ENCODE measurements at regions not wholly inside any gene's neighbourhood (a gene's known extent, or its start where the extent isn't known, plus 50 kb on each side); places are given as distances from the start of the nearest gene placed in this dataset.
A peak's percentile ranks its signal among the peaks of the same experiment; 100 is the strongest.

- DNase-seq (ENCODE audit: low spot score), result no peak
- H3K27ac ChIP-seq (ENCODE audit: low read depth, low read length, poor library complexity, severe bottlenecking), result no peak overlapping the region
- no peak overlapping the region for H3K4me3 ChIP-seq (ENCODE audit: low read depth, low read length, poor library complexity, severe bottlenecking)
- BruUV-seq (replicated peaks), result no TSS peak
- no peaks in the 10 kb centered on the region for H3K36me3 ChIP-seq (ENCODE audit: insufficient read depth, low read length, poor library complexity, severe bottlenecking)
- intact Hi-C loops (cut with micrococcal nuclease; ENCODE audit: unreplicated experiment), result no loop called here
- ChIA-PET POLR2A (ENCODE audit: low non-redundant PET) (no interaction called here), CTCF (no interaction called here)
- no peaks in the 10 kb centered on the region for H3K9me3 ChIP-seq (ENCODE audit: low read depth, low read length, poor library complexity, severe bottlenecking)
- H3K27me3 ChIP-seq (replicated peaks; ENCODE audit: insufficient read depth, low read depth, low read length, poor library complexity), result no peaks in the 10 kb centered on the region
- no peak for TF ChIP-seq EZH2 (IDR thresholded peaks at IDR 0.05; ENCODE audit: borderline replicate concordance, low read depth, low read length, poor library complexity, severe bottlenecking)
- TF ChIP-seq, protein P1, sequence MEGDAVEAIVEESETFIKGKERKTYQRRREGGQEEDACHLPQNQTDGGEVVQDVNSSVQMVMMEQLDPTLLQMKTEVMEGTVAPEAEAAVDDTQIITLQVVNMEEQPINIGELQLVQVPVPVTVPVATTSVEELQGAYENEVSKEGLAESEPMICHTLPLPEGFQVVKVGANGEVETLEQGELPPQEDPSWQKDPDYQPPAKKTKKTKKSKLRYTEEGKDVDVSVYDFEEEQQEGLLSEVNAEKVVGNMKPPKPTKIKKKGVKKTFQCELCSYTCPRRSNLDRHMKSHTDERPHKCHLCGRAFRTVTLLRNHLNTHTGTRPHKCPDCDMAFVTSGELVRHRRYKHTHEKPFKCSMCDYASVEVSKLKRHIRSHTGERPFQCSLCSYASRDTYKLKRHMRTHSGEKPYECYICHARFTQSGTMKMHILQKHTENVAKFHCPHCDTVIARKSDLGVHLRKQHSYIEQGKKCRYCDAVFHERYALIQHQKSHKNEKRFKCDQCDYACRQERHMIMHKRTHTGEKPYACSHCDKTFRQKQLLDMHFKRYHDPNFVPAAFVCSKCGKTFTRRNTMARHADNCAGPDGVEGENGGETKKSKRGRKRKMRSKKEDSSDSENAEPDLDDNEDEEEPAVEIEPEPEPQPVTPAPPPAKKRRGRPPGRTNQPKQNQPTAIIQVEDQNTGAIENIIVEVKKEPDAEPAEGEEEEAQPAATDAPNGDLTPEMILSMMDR (conservative IDR thresholded peaks at IDR 0.05; ENCODE audit: low read depth, low read length), result no peak
- peaks cover 20% of the 10 kb centered on the region for H3K4me1 ChIP-seq (ENCODE audit: insufficient read depth, low read length, poor library complexity, severe bottlenecking)
Measured at GRCh38 chr5:57805170-57805569, 322.6 kb upstream of the ACTBL2 start.

DNA sequence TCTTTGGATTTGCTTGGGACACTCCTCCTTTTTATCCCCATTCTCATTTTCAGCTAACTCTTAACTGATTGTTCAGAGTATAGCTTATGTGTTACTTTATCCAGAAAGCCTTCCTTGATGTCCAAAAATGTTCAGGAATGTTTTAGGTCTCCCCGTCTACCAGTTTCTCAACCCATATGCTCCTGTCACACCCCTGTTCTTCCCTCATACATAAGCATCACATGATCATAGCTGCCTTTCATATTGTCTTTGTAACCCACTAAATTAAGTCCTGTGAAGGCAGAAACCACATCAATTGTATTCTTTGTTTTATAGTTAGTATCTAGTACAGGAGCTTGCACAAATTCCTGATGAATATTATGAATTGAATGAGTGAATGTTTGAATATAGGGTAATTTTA is 321.9 kb upstream of the ACTBL2 start:
- ChIA-PET POLR2A (ENCODE audit: low non-redundant PET) (no interaction called here), CTCF (no interaction called here)
- Histone ChIP-seq H3K4me3 (ENCODE audit: low read depth, low read length, poor library complexity, severe bottlenecking) (no peak overlapping the region), H3K4me1 (ENCODE audit: insufficient read depth, low read length, poor library complexity, severe bottlenecking) (peaks cover 20% of the 10 kb centered on the region), H3K27ac (ENCODE audit: low read depth, low read length, poor library complexity, severe bottlenecking) (no peak overlapping the region), H3K9me3 (ENCODE audit: low read depth, low read length, poor library complexity, severe bottlenecking) (no peaks in the 10 kb centered on the region), H3K36me3 (ENCODE audit: insufficient read depth, low read length, poor library complexity, severe bottlenecking) (no peaks in the 10 kb centered on the region), H3K27me3 (replicated peaks; ENCODE audit: insufficient read depth, low read depth, low read length, poor library complexity) (no peaks in the 10 kb centered on the region)
- no peak for DNase-seq (ENCODE audit: low spot score)
- TF ChIP-seq EZH2 (IDR thresholded peaks at IDR 0.05; ENCODE audit: borderline replicate concordance, low read depth, low read length, poor library complexity, severe bottlenecking), result no peak
- TF ChIP-seq, protein P1 (conservative IDR thresholded peaks at IDR 0.05; ENCODE audit: low read depth, low read length), result no peak
- intact Hi-C loops (cut with micrococcal nuclease; ENCODE audit: unreplicated experiment), result no loop called here
- no TSS peak for BruUV-seq (replicated peaks)

GRCh38 chr5:57804007-57804444 is 321.4 kb upstream of the ACTBL2 start:
- DNase-seq (ENCODE audit: low spot score), result peak; percentile 75
- Histone ChIP-seq H3K4me3 (ENCODE audit: low read depth, low read length, poor library complexity, severe bottlenecking) (no peak overlapping the region), H3K27me3 (replicated peaks; ENCODE audit: insufficient read depth, low read depth, low read length, poor library complexity) (no peaks in the 10 kb centered on the region), H3K27ac (ENCODE audit: low read depth, low read length, poor library complexity, severe bottlenecking) (peak overlapping the region; percentile 44), H3K4me1 (ENCODE audit: insufficient read depth, low read length, poor library complexity, severe bottlenecking) (peaks cover 20% of the 10 kb centered on the region), H3K36me3 (ENCODE audit: insufficient read depth, low read length, poor library complexity, severe bottlenecking) (no peaks in the 10 kb centered on the region), H3K9me3 (ENCODE audit: low read depth, low read length, poor library complexity, severe bottlenecking) (no peaks in the 10 kb centered on the region)
- TF ChIP-seq, protein P1 (conservative IDR thresholded peaks at IDR 0.05; ENCODE audit: low read depth, low read length), result no peak
- no peak for TF ChIP-seq EZH2 (IDR thresholded peaks at IDR 0.05; ENCODE audit: borderline replicate concordance, low read depth, low read length, poor library complexity, severe bottlenecking)
- BruUV-seq (replicated peaks), result no TSS peak
- intact Hi-C loops (cut with micrococcal nuclease; ENCODE audit: unreplicated experiment), result no loop called here
- POLR2A ChIA-PET (ENCODE audit: low non-redundant PET), result no interaction called here
- CTCF ChIA-PET, result no interaction called here
